ENCODE measurements at regions not wholly inside any gene's neighbourhood (a gene's known extent, or its start where the extent isn't known, plus 50 kb on each side); places are given as distances from the start of the nearest gene placed in this dataset.

- CTCF ChIA-PET = no interaction called here
- Mint-ChIP-seq H3K27me3 (no peaks in the 10 kb centered on the region), H3K4me3 (no peak overlapping the region), H3K9me3 (no peaks in the 10 kb centered on the region), H3K36me3 (no peaks in the 10 kb centered on the region), H3K4me1 (no peaks in the 10 kb centered on the region), H3K27ac (no peak overlapping the region)
- no peak for DNase-seq
These were observed 357.0 kb downstream of the FBXO15 start for GRCh38 chr18:73790587-73790986.

GRCh38 chr18:73787316-73787715 lies 360.3 kb downstream of the FBXO15 start:
- H3K36me3 Mint-ChIP-seq = no peaks in the 10 kb centered on the region
- H3K27me3 Mint-ChIP-seq = no peaks in the 10 kb centered on the region
- H3K4me3 Mint-ChIP-seq = no peak overlapping the region
- no peaks in the 10 kb centered on the region for H3K9me3 Mint-ChIP-seq
- CTCF ChIA-PET = no interaction called here
- no peak for DNase-seq
- no peak overlapping the region for H3K27ac Mint-ChIP-seq
- H3K4me1 Mint-ChIP-seq = no peaks in the 10 kb centered on the region

- Mint-ChIP-seq H3K36me3 (no peaks in the 10 kb centered on the region), H3K9me3 (no peaks in the 10 kb centered on the region), H3K4me1 (no peaks in the 10 kb centered on the region), H3K27ac (no peak overlapping the region), H3K4me3 (no peak overlapping the region), H3K27me3 (no peaks in the 10 kb centered on the region)
- DNase-seq = no peak
- CTCF ChIA-PET = no interaction called here
These were observed 362.3 kb downstream of the FBXO15 start for GRCh38 chr18:73785300-73785699.

- no peak for DNase-seq
- Mint-ChIP-seq H3K9me3 (no peaks in the 10 kb centered on the region), H3K27me3 (no peaks in the 10 kb centered on the region), H3K36me3 (no peaks in the 10 kb centered on the region), H3K27ac (no peak overlapping the region), H3K4me1 (no peaks in the 10 kb centered on the region), H3K4me3 (no peak overlapping the region)
- CTCF ChIA-PET = no interaction called here
These were observed 362.8 kb downstream of the FBXO15 start for GRCh38 chr18:73784853-73785252.

GRCh38 chr18:73782405-73782804 lies 365.2 kb downstream of the FBXO15 start:
- Mint-ChIP-seq H3K4me3 (no peak overlapping the region), H3K4me1 (no peaks in the 10 kb centered on the region), H3K27ac (no peak overlapping the region), H3K36me3 (no peaks in the 10 kb centered on the region), H3K9me3 (no peaks in the 10 kb centered on the region), H3K27me3 (no peaks in the 10 kb centered on the region)
- DNase-seq = no peak
- CTCF ChIA-PET = no interaction called here

- Mint-ChIP-seq H3K27ac (no peak overlapping the region), H3K27me3 (no peaks in the 10 kb centered on the region), H3K4me1 (no peaks in the 10 kb centered on the region), H3K9me3 (no peaks in the 10 kb centered on the region), H3K36me3 (no peaks in the 10 kb centered on the region), H3K4me3 (no peak overlapping the region)
- DNase-seq = no peak
- CTCF ChIA-PET = no interaction called here
These were observed 367.4 kb downstream of the FBXO15 start for GRCh38 chr18:73780218-73780617.

GRCh38 chr18:73778032-73778359 lies 369.6 kb downstream of the FBXO15 start:
- CTCF ChIA-PET = no interaction called here
- DNase-seq = no peak
- Mint-ChIP-seq H3K9me3 (no peaks in the 10 kb centered on the region), H3K27me3 (no peaks in the 10 kb centered on the region), H3K4me3 (no peak overlapping the region), H3K36me3 (no peaks in the 10 kb centered on the region), H3K4me1 (no peaks in the 10 kb centered on the region), H3K27ac (no peak overlapping the region)

- Mint-ChIP-seq H3K9me3 (no peaks in the 10 kb centered on the region), H3K4me3 (no peak overlapping the region), H3K27ac (no peak overlapping the region), H3K36me3 (no peaks in the 10 kb centered on the region), H3K27me3 (no peaks in the 10 kb centered on the region), H3K4me1 (no peaks in the 10 kb centered on the region)
- CTCF ChIA-PET = no interaction called here
- DNase-seq = no peak
These were observed 370.1 kb downstream of the FBXO15 start for GRCh38 chr18:73777356-73778031.

- Mint-ChIP-seq H3K36me3 (no peaks in the 10 kb centered on the region), H3K9me3 (no peaks in the 10 kb centered on the region), H3K4me1 (no peaks in the 10 kb centered on the region), H3K4me3 (no peak overlapping the region), H3K27ac (no peak overlapping the region), H3K27me3 (no peaks in the 10 kb centered on the region)
- DNase-seq = no peak
- CTCF ChIA-PET = no interaction called here
These were observed 372.7 kb downstream of the FBXO15 start for GRCh38 chr18:73774811-73775509.

GRCh38 chr18:73768043-73768442 lies 379.6 kb downstream of the FBXO15 start:
- Mint-ChIP-seq H3K4me3 (no peak overlapping the region), H3K27ac (no peak overlapping the region), H3K27me3 (no peaks in the 10 kb centered on the region), H3K4me1 (peaks cover 2% of the 10 kb centered on the region), H3K9me3 (no peaks in the 10 kb centered on the region), H3K36me3 (no peaks in the 10 kb centered on the region)
- DNase-seq = no peak
- CTCF ChIA-PET = no interaction called here

- Mint-ChIP-seq H3K27ac (no peak overlapping the region), H3K4me3 (no peak overlapping the region), H3K27me3 (no peaks in the 10 kb centered on the region), H3K36me3 (no peaks in the 10 kb centered on the region), H3K9me3 (no peaks in the 10 kb centered on the region), H3K4me1 (peaks cover 2% of the 10 kb centered on the region)
- CTCF ChIA-PET = no interaction called here
- no peak for DNase-seq
These were observed 380.6 kb downstream of the FBXO15 start for GRCh38 chr18:73766910-73767515.

- Mint-ChIP-seq H3K27me3 (no peaks in the 10 kb centered on the region), H3K9me3 (no peaks in the 10 kb centered on the region), H3K36me3 (no peaks in the 10 kb centered on the region), H3K4me3 (no peak overlapping the region), H3K27ac (no peak overlapping the region), H3K4me1 (no peaks in the 10 kb centered on the region)
- no peak for DNase-seq
- CTCF ChIA-PET = no interaction called here
These were observed 389.2 kb downstream of the FBXO15 start for GRCh38 chr18:73758446-73758845.

- CTCF ChIA-PET = no interaction called here
- Mint-ChIP-seq H3K27me3 (no peaks in the 10 kb centered on the region), H3K9me3 (no peaks in the 10 kb centered on the region), H3K27ac (no peak overlapping the region), H3K4me3 (no peak overlapping the region), H3K36me3 (no peaks in the 10 kb centered on the region), H3K4me1 (no peaks in the 10 kb centered on the region)
- DNase-seq = no peak
These were observed 391.2 kb downstream of the FBXO15 start for GRCh38 chr18:73756256-73757091.

- no peak for DNase-seq
- Mint-ChIP-seq H3K27me3 (no peaks in the 10 kb centered on the region), H3K36me3 (no peaks in the 10 kb centered on the region), H3K27ac (no peak overlapping the region), H3K4me1 (no peaks in the 10 kb centered on the region), H3K4me3 (no peak overlapping the region), H3K9me3 (no peaks in the 10 kb centered on the region)
- CTCF ChIA-PET = no interaction called here
These were observed 394.7 kb downstream of the FBXO15 start for GRCh38 chr18:73752965-73753364.

GRCh38 chr18:73752546-73752945 lies 395.1 kb downstream of the FBXO15 start:
- H3K9me3 Mint-ChIP-seq = no peaks in the 10 kb centered on the region
- CTCF ChIA-PET = no interaction called here
- no peaks in the 10 kb centered on the region for H3K36me3 Mint-ChIP-seq
- DNase-seq = no peak
- H3K27ac Mint-ChIP-seq = no peak overlapping the region
- H3K4me1 Mint-ChIP-seq = no peaks in the 10 kb centered on the region
- no peak overlapping the region for H3K4me3 Mint-ChIP-seq
- no peaks in the 10 kb centered on the region for H3K27me3 Mint-ChIP-seq

Data from activated naive CD4-positive, alpha-beta T cell treated with anti-CD3 and anti-CD28 coated beads, Interleukin-2, amount 10 ng/mL, durations not matched to agents 7 days and 5 days (primary cell).